ENCODE measurements at regions not wholly inside any gene's neighbourhood (a gene's known extent, or its start where the extent isn't known, plus 50 kb on each side); places are given as distances from the start of the nearest gene placed in this dataset.

- TF ChIP-seq, protein P1, sequence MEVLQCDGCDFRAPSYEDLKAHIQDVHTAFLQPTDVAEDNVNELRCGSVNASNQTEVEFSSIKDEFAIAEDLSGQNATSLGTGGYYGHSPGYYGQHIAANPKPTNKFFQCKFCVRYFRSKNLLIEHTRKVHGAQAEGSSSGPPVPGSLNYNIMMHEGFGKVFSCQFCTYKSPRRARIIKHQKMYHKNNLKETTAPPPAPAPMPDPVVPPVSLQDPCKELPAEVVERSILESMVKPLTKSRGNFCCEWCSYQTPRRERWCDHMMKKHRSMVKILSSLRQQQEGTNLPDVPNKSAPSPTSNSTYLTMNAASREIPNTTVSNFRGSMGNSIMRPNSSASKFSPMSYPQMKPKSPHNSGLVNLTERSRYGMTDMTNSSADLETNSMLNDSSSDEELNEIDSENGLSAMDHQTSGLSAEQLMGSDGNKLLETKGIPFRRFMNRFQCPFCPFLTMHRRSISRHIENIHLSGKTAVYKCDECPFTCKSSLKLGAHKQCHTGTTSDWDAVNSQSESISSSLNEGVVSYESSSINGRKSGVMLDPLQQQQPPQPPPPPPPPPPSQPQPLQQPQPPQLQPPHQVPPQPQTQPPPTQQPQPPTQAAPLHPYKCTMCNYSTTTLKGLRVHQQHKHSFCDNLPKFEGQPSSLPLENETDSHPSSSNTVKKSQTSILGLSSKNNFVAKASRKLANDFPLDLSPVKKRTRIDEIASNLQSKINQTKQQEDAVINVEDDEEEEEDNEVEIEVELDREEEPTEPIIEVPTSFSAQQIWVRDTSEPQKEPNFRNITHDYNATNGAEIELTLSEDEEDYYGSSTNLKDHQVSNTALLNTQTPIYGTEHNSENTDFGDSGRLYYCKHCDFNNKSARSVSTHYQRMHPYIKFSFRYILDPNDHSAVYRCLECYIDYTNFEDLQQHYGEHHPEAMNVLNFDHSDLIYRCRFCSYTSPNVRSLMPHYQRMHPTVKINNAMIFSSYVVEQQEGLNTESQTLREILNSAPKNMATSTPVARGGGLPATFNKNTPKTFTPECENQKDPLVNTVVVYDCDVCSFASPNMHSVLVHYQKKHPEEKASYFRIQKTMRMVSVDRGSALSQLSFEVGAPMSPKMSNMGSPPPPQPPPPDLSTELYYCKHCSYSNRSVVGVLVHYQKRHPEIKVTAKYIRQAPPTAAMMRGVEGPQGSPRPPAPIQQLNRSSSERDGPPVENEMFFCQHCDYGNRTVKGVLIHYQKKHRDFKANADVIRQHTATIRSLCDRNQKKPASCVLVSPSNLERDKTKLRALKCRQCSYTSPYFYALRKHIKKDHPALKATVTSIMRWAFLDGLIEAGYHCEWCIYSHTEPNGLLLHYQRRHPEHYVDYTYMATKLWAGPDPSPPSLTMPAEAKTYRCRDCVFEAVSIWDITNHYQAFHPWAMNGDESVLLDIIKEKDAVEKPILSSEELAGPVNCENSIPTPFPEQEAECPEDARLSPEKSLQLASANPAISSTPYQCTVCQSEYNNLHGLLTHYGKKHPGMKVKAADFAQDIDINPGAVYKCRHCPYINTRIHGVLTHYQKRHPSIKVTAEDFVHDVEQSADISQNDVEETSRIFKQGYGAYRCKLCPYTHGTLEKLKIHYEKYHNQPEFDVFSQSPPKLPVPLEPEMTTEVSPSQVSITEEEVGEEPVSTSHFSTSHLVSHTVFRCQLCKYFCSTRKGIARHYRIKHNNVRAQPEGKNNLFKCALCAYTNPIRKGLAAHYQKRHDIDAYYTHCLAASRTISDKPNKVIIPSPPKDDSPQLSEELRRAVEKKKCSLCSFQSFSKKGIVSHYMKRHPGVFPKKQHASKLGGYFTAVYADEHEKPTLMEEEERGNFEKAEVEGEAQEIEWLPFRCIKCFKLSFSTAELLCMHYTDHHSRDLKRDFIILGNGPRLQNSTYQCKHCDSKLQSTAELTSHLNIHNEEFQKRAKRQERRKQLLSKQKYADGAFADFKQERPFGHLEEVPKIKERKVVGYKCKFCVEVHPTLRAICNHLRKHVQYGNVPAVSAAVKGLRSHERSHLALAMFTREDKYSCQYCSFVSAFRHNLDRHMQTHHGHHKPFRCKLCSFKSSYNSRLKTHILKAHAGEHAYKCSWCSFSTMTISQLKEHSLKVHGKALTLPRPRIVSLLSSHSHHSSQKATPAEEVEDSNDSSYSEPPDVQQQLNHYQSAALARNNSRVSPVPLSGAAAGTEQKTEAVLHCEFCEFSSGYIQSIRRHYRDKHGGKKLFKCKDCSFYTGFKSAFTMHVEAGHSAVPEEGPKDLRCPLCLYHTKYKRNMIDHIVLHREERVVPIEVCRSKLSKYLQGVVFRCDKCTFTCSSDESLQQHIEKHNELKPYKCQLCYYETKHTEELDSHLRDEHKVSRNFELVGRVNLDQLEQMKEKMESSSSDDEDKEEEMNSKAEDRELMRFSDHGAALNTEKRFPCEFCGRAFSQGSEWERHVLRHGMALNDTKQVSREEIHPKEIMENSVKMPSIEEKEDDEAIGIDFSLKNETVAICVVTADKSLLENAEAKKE (CRISPR knock-in tag; IDR thresholded peaks at IDR 0.05) = no peak
Measured at GRCh38 chr9:13626601-13627000, 347.1 kb upstream of the MPDZ start (continued).

DNA sequence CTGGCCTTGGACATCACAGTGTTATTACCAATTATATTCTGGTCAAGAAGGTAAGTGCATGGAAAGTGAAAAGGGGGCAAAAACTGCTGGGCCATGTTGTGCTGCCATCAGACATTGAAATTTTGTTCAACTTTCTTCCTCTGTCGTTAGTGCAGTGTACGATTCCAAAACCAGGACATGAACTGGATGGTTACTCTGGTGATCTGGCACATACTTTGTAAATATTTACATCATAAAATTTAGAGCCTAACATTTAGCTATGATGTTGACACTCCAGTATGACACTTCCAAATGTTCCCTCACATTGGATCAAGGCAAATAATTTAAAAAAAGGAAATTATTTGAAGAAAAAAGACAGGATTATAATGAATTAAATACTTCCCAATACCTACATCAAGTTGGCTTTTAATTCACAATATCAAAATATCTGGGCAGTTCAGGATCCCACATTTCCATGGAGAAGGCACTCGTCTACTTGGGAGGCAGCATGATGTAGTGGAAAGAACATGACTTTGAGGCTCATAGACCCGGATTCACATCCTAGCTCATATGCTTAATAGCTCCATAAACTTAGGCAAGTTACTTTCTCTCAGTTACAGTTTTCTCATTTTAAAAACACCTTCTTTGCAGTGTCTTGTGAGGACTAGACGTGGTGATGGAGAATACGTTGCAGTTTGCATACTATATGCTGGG lies 342.5 kb upstream of the MPDZ start:
- no peaks in the 10 kb centered on the region for H3K36me3 Mint-ChIP-seq (ENCODE audit: low read depth)
- no peak for DNase-seq (ENCODE audit: low spot score)
- H3K27ac ChIP-seq (ENCODE audit: low read depth) = no peak overlapping the region
- no peak for ATAC-seq
- H3K4me1 Mint-ChIP-seq = peaks cover 5% of the 10 kb centered on the region; the same call in 1 of the 3 replicates
- H3K4me3 ChIP-seq = no peak overlapping the region
- H3K27ac Mint-ChIP-seq = no peak overlapping the region
- no peaks in the 10 kb centered on the region; the same call in 1 of the 2 replicates for H3K36me3 ChIP-seq (ENCODE audit: insufficient read depth)
- no peaks in the 10 kb centered on the region for H3K4me1 ChIP-seq (ENCODE audit: insufficient read depth)
- H3K4me2 ChIP-seq = no peak overlapping the region
- no peaks in the 10 kb centered on the region for H4K20me1 ChIP-seq (replicated peaks; ENCODE audit: insufficient read depth)
- peaks cover 2% of the 10 kb centered on the region; the same call in 1 of the 3 replicates for H3K9me3 Mint-ChIP-seq
- no peak overlapping the region for H2AFZ ChIP-seq
- no peaks in the 10 kb centered on the region for H3K79me2 ChIP-seq (replicated peaks; ENCODE audit: insufficient read depth)
- H3K27me3 ChIP-seq (ENCODE audit: insufficient read depth) = no peaks in the 10 kb centered on the region
- peaks cover 8% of the 10 kb centered on the region; the same call in 1 of the 2 replicates for H3K9me2 ChIP-seq (ENCODE audit: insufficient read depth)
- H3F3A ChIP-seq (replicated peaks; ENCODE audit: low read depth) = no peaks in the 10 kb centered on the region
- H3K4me3 Mint-ChIP-seq = no peak overlapping the region
- no peaks in the 10 kb centered on the region for H3K27me3 Mint-ChIP-seq (ENCODE audit: insufficient read depth, low read depth, poor library complexity)
- no peak for TF ChIP-seq CTCF (conservative IDR thresholded peaks at IDR 0.05; ENCODE audit: low read depth in 2 of 2)
- TF ChIP-seq ZNF114 (CRISPR knock-in tag; IDR thresholded peaks at IDR 0.05) = no peak
- TF ChIP-seq STAT1 (IDR thresholded peaks at IDR 0.05; ENCODE audit: unreplicated experiment) = no peak
- TF ChIP-seq ZNF331 (CRISPR knock-in tag; IDR thresholded peaks at IDR 0.05; ENCODE audit: low read depth) = no peak
- no peak for TF ChIP-seq EZH2 (IDR thresholded peaks at IDR 0.05; ENCODE audit: low read depth, unreplicated experiment)
- no peak for TF ChIP-seq EZH2phosphoT487 (IDR thresholded peaks at IDR 0.05; ENCODE audit: unreplicated experiment)
- no peak for TF ChIP-seq NANOG (IDR thresholded peaks at IDR 0.05; ENCODE audit: borderline replicate concordance)
- TF ChIP-seq CREB1 (CRISPR knock-in tag; IDR thresholded peaks at IDR 0.05; ENCODE audit: low read depth) = no peak

All from GM23338 (cell line).